Lower lobe of right lung (tissue), 2 donors: ENCODE measurements at regions not wholly inside any gene's neighbourhood (a gene's known extent, or its start where the extent isn't known, plus 50 kb on each side); places are given as distances from the start of the nearest gene placed in this dataset.

Experiments used
- ATAC-seq, 2 donors: fragments of 200-7000 bp; cut with Tn5 transposase; one replicate each; pipeline ENCODE4 v1.9.1; 2020 to 2022; ENCODE audit warnings: mild to moderate bottlenecking in 2 of 2, moderate library complexity in 2 of 2
- DNase-seq: peaks from one replicate; pipeline ENCODE4 v3.0.0-alpha.2; 2020
- H3K27ac ChIP-seq: fragments of 200-600 bp; one replicate; pipeline ENCODE4 v1.8.0; 2022
- H3K27me3 ChIP-seq: fragments of 200-600 bp; one replicate; pipeline ENCODE4 v1.8.0; 2022; ENCODE audit warnings: low read depth
- H3K36me3 ChIP-seq: fragments of 200-600 bp; one replicate; pipeline ENCODE4 v1.8.0; 2022; ENCODE audit warnings: mild to moderate bottlenecking
- H3K4me1 ChIP-seq: fragments of 200-600 bp; one replicate; pipeline ENCODE4 v1.8.0; 2022
- H3K4me3 ChIP-seq: fragments of 200-600 bp; one replicate; pipeline ENCODE4 v1.8.0; 2022; ENCODE audit warnings: mild to moderate bottlenecking
- H3K9me3 ChIP-seq: fragments of 200-600 bp; one replicate; pipeline ENCODE4 v1.8.0; 2022
- CTCF ChIP-seq: fragments of 200-600 bp; IDR thresholded peaks from one replicate; pipeline ENCODE4 v1.8.0; 2022; ENCODE audit warnings: antibody characterized with exemption, mild to moderate bottlenecking
- intact Hi-C: fragments of 100-400 bp; cut with DNase I; formaldehyde crosslinking; loops from one replicate; pipeline ENCODE4 v1.11.0; 2022
- donor health status: DM: no; HTN: yes; CAD: no; lungs with severe emphysema.

GRCh38 chr11:122509899-122510298 lies 145.6 kb upstream of the UBASH3B start:
- no peak for TF ChIP-seq CTCF
- H3K27me3 ChIP-seq: peaks cover 3% of the 10 kb centered on the region
- no peak overlapping the region for H3K27ac ChIP-seq
- ATAC-seq (no peak), DNase-seq (no peak)
- intact Hi-C loops: no loop called here
- no peaks in the 10 kb centered on the region for H3K36me3 ChIP-seq
- no peaks in the 10 kb centered on the region for H3K9me3 ChIP-seq
- H3K4me3 ChIP-seq: no peak overlapping the region
- H3K4me1 ChIP-seq: peaks cover 5% of the 10 kb centered on the region

- peaks cover 5% of the 10 kb centered on the region for H3K4me1 ChIP-seq
- no peak for TF ChIP-seq CTCF
- intact Hi-C loops: no loop called here
- DNase-seq: no peak
- peaks cover 3% of the 10 kb centered on the region for H3K27me3 ChIP-seq
- no peaks in the 10 kb centered on the region for H3K36me3 ChIP-seq
- ATAC-seq: no peak
- H3K4me3 ChIP-seq: no peak overlapping the region
- no peaks in the 10 kb centered on the region for H3K9me3 ChIP-seq
- no peak overlapping the region for H3K27ac ChIP-seq
These were observed 146.4 kb upstream of the UBASH3B start for GRCh38 chr11:122509091-122509490.

- H3K36me3 ChIP-seq: no peaks in the 10 kb centered on the region
- intact Hi-C loops: no loop called here
- peak; percentile 89 for TF ChIP-seq CTCF
- no peaks in the 10 kb centered on the region for H3K9me3 ChIP-seq
- H3K4me1 ChIP-seq: peaks cover 5% of the 10 kb centered on the region
- H3K27me3 ChIP-seq: peaks cover 3% of the 10 kb centered on the region
- ATAC-seq (peak; percentile 95 to 96), DNase-seq (peak; percentile 64)
- H3K27ac ChIP-seq: no peak overlapping the region
- no peak overlapping the region for H3K4me3 ChIP-seq
These were observed 150.1 kb upstream of the UBASH3B start for GRCh38 chr11:122505304-122506006.

DNA sequence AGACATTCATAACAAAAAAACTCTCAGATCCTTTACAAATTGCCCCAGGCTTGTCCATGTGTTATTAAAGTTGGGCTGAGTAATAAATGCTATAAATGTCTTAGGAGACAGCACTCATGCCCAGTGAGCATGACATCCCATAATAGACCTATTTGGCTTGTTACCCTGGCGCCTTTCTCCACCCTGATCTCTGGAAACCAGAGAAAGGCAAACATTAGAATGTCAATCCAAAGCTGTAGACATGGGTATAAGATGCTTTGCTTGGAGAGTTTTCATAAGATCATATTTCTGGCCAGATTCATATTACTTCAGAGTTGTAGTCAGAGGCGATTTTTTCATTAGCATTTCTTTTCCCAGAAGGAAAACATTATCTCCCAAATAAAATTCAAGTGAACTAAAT lies 161.3 kb upstream of the UBASH3B start:
- no peak for TF ChIP-seq CTCF
- DNase-seq (no peak), ATAC-seq (no peak)
- Histone ChIP-seq H3K36me3 (no peaks in the 10 kb centered on the region), H3K27me3 (no peaks in the 10 kb centered on the region), H3K27ac (no peak overlapping the region), H3K4me1 (peaks cover 14% of the 10 kb centered on the region), H3K9me3 (no peaks in the 10 kb centered on the region), H3K4me3 (no peak overlapping the region)
- intact Hi-C loops: no loop called here

DNA sequence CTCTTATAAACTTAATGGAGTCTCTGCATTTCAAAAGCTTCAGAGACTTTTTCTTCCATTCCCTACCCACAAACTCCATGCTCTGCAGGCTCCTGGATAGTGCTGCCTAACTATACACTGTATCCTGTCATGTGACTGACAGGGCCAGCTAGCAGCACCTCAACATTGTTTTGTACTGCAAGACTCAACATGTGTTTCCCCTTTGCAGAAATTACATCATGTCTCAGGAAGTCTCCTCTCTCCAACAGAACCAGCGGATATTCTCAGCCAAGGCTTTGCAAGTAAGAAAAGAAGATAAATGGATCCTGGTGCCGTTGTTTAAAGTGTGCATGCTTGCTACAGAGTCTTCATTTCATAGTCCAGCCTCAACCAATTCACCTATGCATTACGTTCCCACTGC lies 164.0 kb upstream of the UBASH3B start:
- no peaks in the 10 kb centered on the region for H3K9me3 ChIP-seq
- DNase-seq (no peak), ATAC-seq (peak in 1 of 2 donors; percentile 50)
- no peak for TF ChIP-seq CTCF
- no peaks in the 10 kb centered on the region for H3K36me3 ChIP-seq
- H3K27ac ChIP-seq: no peak overlapping the region
- intact Hi-C loops: no loop called here
- no peak overlapping the region for H3K4me3 ChIP-seq
- peaks cover 14% of the 10 kb centered on the region for H3K4me1 ChIP-seq
- no peaks in the 10 kb centered on the region for H3K27me3 ChIP-seq
